ENCODE measurements at regions not wholly inside any gene's neighbourhood (a gene's known extent, or its start where the extent isn't known, plus 50 kb on each side); places are given as distances from the start of the nearest gene placed in this dataset.
A peak's percentile ranks its signal among the peaks of the same experiment; 100 is the strongest.

DNA sequence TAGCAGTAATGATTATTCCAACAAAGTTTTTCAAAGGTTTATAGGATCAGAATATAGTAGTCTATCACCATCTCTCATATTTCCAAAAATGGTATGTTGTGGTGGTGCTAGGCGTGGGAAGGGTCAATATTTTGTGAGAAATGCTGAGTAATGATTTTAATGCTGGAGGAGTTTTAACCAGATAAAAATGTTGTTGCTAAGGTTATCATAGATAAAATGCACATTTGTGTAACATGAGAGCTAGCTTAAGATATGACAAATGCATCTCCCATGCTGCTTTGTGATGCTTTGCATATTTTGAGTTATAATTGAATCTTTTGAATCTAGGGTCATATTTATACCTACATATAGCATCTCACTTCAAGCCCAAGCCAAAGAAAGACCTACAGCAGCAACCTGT, 103.9 kb upstream of the ROBO1 start:
- no TSS peak for BruUV-seq (replicated peaks)
- FAIRE-seq (no peak), ATAC-seq (no peak), DNase-seq (ENCODE audit: extremely low read depth in 1 of 4, low spot score in 3 of 4) (no peak)
- no peak overlapping the region for H3K9ac ChIP-seq (ENCODE audit: insufficient read depth in 1 of 2, low read depth in 2 of 2, low read length in 2 of 2)
- H3K27me3 ChIP-seq (ENCODE audit: control insufficient read depth in 2 of 2, insufficient read depth in 2 of 2, low read length in 2 of 2) = no peaks in the 10 kb centered on the region
- in situ Hi-C loops (cut with MboI) = no loop called here
- H3K4me1 ChIP-seq (replicated peaks in 1 of 2; ENCODE audit: control insufficient read depth in 2 of 2, insufficient read depth in 2 of 2, low read length in 2 of 2) = no peaks in the 10 kb centered on the region
- TF ChIP-seq MAFK (IDR thresholded peaks at IDR 0.05; ENCODE audit: low read length) (peak; percentile 49; the same call in 1 of the 2 replicates), ZNF316 (IDR thresholded peaks at IDR 0.05) (peak; percentile 37; the same call in 1 of the 2 replicates), MAFF (IDR thresholded peaks at IDR 0.05; ENCODE audit: low read length) (peak; percentile 51; the same call in 1 of the 2 replicates), CHD1 (IDR thresholded peaks at IDR 0.05; ENCODE audit: low read length) (no peak)
- H2AFZ ChIP-seq (ENCODE audit: low read depth, low read length) = no peak overlapping the region
- H4K20me1 ChIP-seq (replicated peaks; ENCODE audit: control insufficient read depth, insufficient read depth, low read length) = no peaks in the 10 kb centered on the region
- H3K4me3 ChIP-seq = no peak overlapping the region
- intact Hi-C loops (cut with micrococcal nuclease) = no loop called here
- no peak overlapping the region for H3K4me2 ChIP-seq (ENCODE audit: insufficient read depth, low read length)
- no peaks in the 10 kb centered on the region for H3K79me2 ChIP-seq (ENCODE audit: control insufficient read depth, insufficient read depth, low read length)
- no peaks in the 10 kb centered on the region; the same call in 1 of the 2 replicates for H3K9me3 ChIP-seq (replicated peaks; ENCODE audit: control insufficient read depth, insufficient read depth, low read depth, low read length)
- ChIA-PET CTCF (ENCODE audit: low intra/inter-chr PET ratio) (no interaction called here), POLR2A (no interaction called here)
- 0% methylated on average over 1 of the region's 1 CpG for WGBS (ENCODE audit: insufficient coverage, low coverage, missing lambda C conversion rate)
- H3K36me3 ChIP-seq (ENCODE audit: control insufficient read depth, insufficient read depth, low read length) = no peaks in the 10 kb centered on the region
- H3K27ac ChIP-seq (ENCODE audit: extremely low read depth, low read depth, low read length) = no peak overlapping the region
- H3K9me1 ChIP-seq (ENCODE audit: control insufficient read depth, insufficient read depth, low read length) = no peaks in the 10 kb centered on the region

DNA sequence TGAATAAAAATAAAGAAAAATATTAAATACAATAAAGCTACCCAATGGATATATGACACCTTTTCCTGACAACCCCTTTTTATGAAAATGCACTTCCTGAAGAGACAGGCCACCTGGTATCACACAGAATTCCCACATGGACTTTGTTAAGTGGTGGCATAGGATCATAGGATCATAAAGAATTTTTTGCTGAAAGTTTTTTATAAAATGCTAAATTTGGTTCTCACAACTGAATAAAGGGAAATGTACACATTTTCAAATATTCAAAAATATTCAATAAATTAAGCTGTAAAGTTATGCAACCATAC, 102.5 kb upstream of the ROBO1 start:
- Histone ChIP-seq H3K4me3 (no peak overlapping the region), H3K4me2 (ENCODE audit: insufficient read depth, low read length) (no peak overlapping the region), H3K4me1 (replicated peaks in 1 of 2; ENCODE audit: control insufficient read depth in 2 of 2, insufficient read depth in 2 of 2, low read length in 2 of 2) (no peaks in the 10 kb centered on the region), H4K20me1 (replicated peaks; ENCODE audit: control insufficient read depth, insufficient read depth, low read length) (no peaks in the 10 kb centered on the region), H3K9me1 (ENCODE audit: control insufficient read depth, insufficient read depth, low read length) (no peaks in the 10 kb centered on the region), H3K36me3 (ENCODE audit: control insufficient read depth, insufficient read depth, low read length) (no peaks in the 10 kb centered on the region), H3K9ac (ENCODE audit: insufficient read depth in 1 of 2, low read depth in 2 of 2, low read length in 2 of 2) (no peak overlapping the region), H3K79me2 (ENCODE audit: control insufficient read depth, insufficient read depth, low read length) (no peaks in the 10 kb centered on the region), H3K27ac (ENCODE audit: extremely low read depth, low read depth, low read length) (no peak overlapping the region), H3K9me3 (replicated peaks; ENCODE audit: control insufficient read depth, insufficient read depth, low read depth, low read length) (no peaks in the 10 kb centered on the region; the same call in 1 of the 2 replicates), H2AFZ (ENCODE audit: low read depth, low read length) (no peak overlapping the region), H3K27me3 (ENCODE audit: control insufficient read depth in 2 of 2, insufficient read depth in 2 of 2, low read length in 2 of 2) (no peaks in the 10 kb centered on the region)
- BruUV-seq (replicated peaks) = no TSS peak
- ChIA-PET POLR2A (interaction anchor here (0.7 kb wide), 1 partner anchor 720 kb away, joined by 4 read pairs; no protein-coding TSS in a partner anchor), CTCF (ENCODE audit: low intra/inter-chr PET ratio) (no interaction called here)
- intact Hi-C loops (cut with micrococcal nuclease) (no loop called here), in situ Hi-C loops (cut with MboI) (no loop called here)
- no peak for TF ChIP-seq ZNF717 (CRISPR knock-in tag; IDR thresholded peaks at IDR 0.05)
- TF ChIP-seq WHSC1 (IDR thresholded peaks at IDR 0.05; ENCODE audit: low read length) = no peak
- no peak for TF ChIP-seq ZNF586 (CRISPR knock-in tag; conservative IDR thresholded peaks at IDR 0.05)
- TF ChIP-seq NFYB (IDR thresholded peaks at IDR 0.05; ENCODE audit: extremely low read depth, insufficient read length) = no peak
- no peak for TF ChIP-seq SRSF1 (IDR thresholded peaks at IDR 0.05; ENCODE audit: low read depth, low read length)
- FAIRE-seq (no peak), DNase-seq (ENCODE audit: extremely low read depth in 1 of 4, low spot score in 3 of 4) (no peak), ATAC-seq (no peak)

Data from K562 (cell line).